GM20000 (cell line): ENCODE measurements at regions not wholly inside any gene's neighbourhood (a gene's known extent, or its start where the extent isn't known, plus 50 kb on each side); places are given as distances from the start of the nearest gene placed in this dataset.

Experiments
- DNase-seq: peaks from one replicate; pipeline ENCODE4 v3.0.0; 2012; ENCODE audit warnings: low spot score
- TF ChIP-seq, protein P1 (sequence below): IDR thresholded peaks from 2 replicates; pipeline ENCODE4 v1.5.1; 2012; ENCODE audit warnings: mild to moderate bottlenecking, control low read depth; ENCODE audit errors: extremely low read depth, missing control alignments

DNA sequence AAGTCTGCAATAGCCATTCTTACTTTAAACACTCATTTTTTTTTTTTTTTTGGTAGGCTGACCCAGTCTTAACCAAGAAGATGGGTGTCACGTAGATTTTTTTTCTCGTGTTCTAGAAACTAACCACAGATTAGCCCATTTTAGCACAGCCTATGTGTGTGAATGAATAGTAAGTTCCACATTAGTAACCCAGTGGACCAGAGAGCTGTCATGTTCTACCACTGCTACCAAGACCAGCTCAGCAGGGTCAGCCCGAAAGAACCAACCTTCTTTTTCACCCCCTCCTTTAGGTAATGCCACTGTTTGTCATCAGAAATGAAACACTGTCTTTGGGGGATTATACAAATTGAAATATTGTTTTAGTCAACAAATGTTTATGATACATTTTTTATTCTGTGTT is 221.1 kb upstream of the PLXNA2 start:
- DNase-seq: no peak
- TF ChIP-seq, protein P1, sequence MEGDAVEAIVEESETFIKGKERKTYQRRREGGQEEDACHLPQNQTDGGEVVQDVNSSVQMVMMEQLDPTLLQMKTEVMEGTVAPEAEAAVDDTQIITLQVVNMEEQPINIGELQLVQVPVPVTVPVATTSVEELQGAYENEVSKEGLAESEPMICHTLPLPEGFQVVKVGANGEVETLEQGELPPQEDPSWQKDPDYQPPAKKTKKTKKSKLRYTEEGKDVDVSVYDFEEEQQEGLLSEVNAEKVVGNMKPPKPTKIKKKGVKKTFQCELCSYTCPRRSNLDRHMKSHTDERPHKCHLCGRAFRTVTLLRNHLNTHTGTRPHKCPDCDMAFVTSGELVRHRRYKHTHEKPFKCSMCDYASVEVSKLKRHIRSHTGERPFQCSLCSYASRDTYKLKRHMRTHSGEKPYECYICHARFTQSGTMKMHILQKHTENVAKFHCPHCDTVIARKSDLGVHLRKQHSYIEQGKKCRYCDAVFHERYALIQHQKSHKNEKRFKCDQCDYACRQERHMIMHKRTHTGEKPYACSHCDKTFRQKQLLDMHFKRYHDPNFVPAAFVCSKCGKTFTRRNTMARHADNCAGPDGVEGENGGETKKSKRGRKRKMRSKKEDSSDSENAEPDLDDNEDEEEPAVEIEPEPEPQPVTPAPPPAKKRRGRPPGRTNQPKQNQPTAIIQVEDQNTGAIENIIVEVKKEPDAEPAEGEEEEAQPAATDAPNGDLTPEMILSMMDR: no peak

DNA sequence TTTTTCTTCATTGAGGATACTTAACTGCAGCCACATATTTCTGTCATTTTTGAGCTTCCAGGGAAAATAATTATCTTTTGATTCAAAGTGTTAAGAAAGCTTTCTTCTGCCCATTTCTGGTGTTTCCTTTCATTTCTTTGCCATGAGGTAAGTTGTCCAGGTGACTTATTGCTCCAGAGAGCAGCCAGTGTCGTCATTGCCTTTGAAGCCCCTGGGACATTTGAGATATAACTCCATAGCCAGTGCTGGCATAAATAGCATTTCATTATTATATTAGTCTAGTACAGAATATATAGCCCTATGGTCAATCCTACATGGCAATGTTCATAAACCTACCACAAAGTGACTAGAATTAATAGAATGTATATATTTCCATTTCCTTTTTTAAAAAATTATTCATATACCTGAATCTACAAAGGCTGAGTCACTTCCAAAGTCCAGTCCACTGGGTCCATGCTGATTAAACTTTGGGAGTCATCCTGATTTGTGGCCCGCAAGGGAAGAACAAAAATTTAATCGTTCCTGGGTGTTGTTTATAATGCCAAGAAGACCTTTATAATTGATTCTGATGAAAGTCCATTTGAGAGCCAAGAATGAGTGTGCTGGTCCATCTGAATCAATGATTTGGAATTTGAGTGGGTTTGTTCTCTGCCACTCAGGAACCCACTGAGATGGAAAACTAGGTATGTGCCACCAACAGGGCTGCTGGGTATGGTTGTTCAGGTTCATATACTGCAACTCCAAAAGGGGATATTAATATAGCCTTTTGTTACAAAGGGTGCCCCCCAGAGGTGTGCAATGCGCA is 221.8 kb upstream of the PLXNA2 start:
- TF ChIP-seq, protein P1: no peak
- DNase-seq: no peak

- no peak for DNase-seq
- TF ChIP-seq, protein P1: no peak
These were observed 223.1 kb upstream of the PLXNA2 start for GRCh38 chr1:208467151-208467780.

DNA sequence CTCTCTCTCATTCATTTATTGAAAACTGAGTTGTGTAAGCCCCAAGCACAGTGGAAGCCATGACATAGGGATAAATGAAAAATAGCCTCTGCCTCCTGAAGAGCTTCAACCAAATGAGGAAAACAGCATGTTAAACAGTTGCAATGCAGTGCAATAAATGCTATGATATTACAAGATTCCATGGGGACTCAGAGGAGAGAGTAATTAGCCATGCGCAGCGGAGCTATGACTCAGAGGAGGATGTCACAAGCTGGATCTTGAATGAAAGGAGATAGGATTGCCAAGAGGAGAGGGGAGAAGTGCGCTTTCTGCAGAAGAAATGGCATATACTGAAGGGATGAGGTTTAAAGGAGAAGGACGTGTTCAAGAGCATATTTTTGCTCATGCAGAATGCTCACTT is 231.3 kb upstream of the PLXNA2 start:
- TF ChIP-seq, protein P1: no peak
- DNase-seq: no peak

DNA sequence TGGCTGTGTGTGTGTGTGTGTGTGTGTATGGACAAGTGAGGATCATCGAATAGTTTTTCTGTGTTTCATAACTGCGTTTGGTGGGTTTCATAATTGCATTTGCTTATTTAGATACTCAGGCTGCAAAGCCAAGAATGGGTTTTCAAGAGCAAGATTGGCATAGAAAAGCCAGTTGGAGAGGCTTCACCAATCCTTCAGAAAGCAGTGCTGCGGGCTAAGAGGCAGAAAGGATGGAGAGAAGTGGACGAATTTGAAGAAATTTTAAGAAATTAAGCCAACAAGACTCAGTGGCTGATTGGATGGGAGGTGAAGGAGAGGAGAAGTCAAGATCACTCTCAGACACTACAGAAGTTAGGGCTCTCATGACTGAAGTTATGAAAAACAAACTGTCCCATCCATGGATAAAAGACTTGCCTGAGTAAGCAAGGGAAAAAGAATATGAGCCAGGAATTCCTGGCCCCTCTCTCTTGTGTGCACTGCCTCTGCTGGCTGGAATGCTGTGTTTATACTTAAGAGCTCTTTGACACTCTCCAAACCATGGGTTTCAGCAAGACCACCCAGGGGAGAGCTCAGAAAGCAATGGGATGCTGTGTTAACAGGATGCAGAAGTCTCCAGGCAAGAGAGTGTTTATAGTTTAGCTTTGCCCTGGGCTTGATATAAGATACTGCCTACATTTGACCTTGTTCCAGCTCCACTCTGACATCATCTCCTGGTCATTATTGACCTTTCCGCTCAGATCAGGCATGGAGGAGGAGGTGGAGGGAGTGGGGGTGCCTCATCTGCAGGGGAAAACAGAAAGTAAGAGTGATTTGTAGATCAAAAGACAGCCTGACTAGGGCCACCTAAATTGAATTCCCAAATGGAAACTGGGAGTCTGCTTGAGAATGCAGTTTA is 232.0 kb upstream of the PLXNA2 start:
- TF ChIP-seq, protein P1: no peak
- no peak for DNase-seq

DNA sequence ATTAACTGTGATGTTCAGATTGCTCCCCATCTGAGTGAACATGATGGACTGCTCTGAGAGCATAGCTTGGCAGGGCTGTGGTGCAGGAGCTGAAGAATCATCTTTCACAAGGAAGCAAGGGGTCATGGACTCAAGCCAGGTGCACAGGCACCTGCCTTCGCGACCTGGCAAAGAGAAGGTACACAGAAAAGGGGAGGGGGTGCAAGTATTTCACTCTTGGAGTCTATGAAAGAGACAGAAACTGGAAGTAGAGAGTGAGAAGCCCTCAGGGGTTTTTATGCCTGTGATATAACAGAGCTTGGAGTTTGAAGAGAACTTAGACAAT is 232.6 kb upstream of the PLXNA2 start:
- no peak for DNase-seq

More for the DNA sequence above, 232.6 kb upstream of the PLXNA2 start:
- TF ChIP-seq, protein P1: no peak
